BJ (cell line): ENCODE measurements at regions not wholly inside any gene's neighbourhood (a gene's known extent, or its start where the extent isn't known, plus 50 kb on each side); places are given as distances from the start of the nearest gene placed in this dataset.

Experiments used
- CTCF ChIA-PET: fragments of 350-600 bp; formaldehyde crosslinking; extraction: SDS; loops from one replicate; lab custom pipeline; 2021; ENCODE audit warnings: antibody characterized with exemption, inconsistent platforms; lab: Yijun Ruan, JAX
- POLR2A ChIA-PET: fragments of 300-600 bp; sonication (Branson Sonifier 250); formaldehyde crosslinking; extraction: SDS; loops from one replicate; lab custom pipeline; 2021; ENCODE audit warnings: antibody characterized with exemption; lab: Charles Lee
- DNase-seq: peaks from one replicate; pipeline ENCODE4 v3.0.0-alpha.2; 2011; ENCODE audit warnings: low read depth
- H3K27me3 ChIP-seq: 2 replicates; pipeline ENCODE4 v1.6.0; 2011; ENCODE audit warnings: low read length; ENCODE audit not compliant: control insufficient read depth, insufficient read depth
- H3K36me3 ChIP-seq: 2 replicates; pipeline ENCODE4 v1.5.1; 2011; ENCODE audit warnings: low read length; ENCODE audit not compliant: control insufficient read depth, insufficient read depth
- H3K4me3 ChIP-seq: 2 replicates; pipeline ENCODE4 v1.5.1; 2011; ENCODE audit warnings: low read depth, mild to moderate bottlenecking, control low read depth, low read length
- TF ChIP-seq, protein P1 (sequence below): IDR thresholded peaks from 2 replicates; pipeline ENCODE4 v1.5.1; 2011; ENCODE audit warnings: low read depth, mild to moderate bottlenecking, control low read depth, inconsistent platforms, low read length, moderate library complexity; ENCODE audit not compliant: insufficient read depth

- ChIA-PET POLR2A (no interaction called here), CTCF (interaction anchor here (1.0 to 1.8 kb wide), 3 partner anchors 9 to 17 kb away, joined by 3 to 5 read pairs (median 3); no protein-coding TSS in a partner anchor)
- Histone ChIP-seq H3K27me3 (no peaks in the 10 kb centered on the region), H3K36me3 (no peaks in the 10 kb centered on the region), H3K4me3 (no peak overlapping the region)
- TF ChIP-seq, protein P1, sequence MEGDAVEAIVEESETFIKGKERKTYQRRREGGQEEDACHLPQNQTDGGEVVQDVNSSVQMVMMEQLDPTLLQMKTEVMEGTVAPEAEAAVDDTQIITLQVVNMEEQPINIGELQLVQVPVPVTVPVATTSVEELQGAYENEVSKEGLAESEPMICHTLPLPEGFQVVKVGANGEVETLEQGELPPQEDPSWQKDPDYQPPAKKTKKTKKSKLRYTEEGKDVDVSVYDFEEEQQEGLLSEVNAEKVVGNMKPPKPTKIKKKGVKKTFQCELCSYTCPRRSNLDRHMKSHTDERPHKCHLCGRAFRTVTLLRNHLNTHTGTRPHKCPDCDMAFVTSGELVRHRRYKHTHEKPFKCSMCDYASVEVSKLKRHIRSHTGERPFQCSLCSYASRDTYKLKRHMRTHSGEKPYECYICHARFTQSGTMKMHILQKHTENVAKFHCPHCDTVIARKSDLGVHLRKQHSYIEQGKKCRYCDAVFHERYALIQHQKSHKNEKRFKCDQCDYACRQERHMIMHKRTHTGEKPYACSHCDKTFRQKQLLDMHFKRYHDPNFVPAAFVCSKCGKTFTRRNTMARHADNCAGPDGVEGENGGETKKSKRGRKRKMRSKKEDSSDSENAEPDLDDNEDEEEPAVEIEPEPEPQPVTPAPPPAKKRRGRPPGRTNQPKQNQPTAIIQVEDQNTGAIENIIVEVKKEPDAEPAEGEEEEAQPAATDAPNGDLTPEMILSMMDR: no peak
- no peak for DNase-seq
Observed at GRCh38 chr4:24298911-24299310, 285.4 kb downstream of the DHX15 start.

DNA sequence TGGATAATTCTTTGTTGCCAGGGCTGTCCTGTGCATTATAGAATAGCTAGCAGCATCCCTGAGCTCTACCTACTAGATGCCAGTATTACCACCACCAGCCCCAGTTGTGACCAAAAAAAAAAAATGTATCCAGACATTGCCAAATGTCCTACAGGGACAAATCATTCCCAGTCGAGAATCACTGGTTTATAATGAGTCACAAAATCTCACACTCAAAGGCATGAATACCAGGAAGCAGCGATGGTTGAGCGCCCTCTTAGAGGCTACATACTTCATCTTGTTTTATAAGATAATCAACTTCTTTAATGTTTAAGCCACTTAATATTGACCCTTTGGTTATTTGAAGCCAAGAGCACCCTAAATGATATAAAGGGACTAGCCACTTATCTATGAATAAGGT lies 297.3 kb downstream of the DHX15 start:
- H3K4me3 ChIP-seq: no peak overlapping the region
- no peaks in the 10 kb centered on the region for H3K36me3 ChIP-seq
- ChIA-PET POLR2A (no interaction called here), CTCF (interaction anchor here (1.4 to 1.9 kb wide), 2 partner anchors 13 to 16 kb away, joined by 4 to 5 read pairs; no protein-coding TSS in a partner anchor)
- no peaks in the 10 kb centered on the region for H3K27me3 ChIP-seq
- DNase-seq: no peak
- TF ChIP-seq, protein P1: no peak

DNA sequence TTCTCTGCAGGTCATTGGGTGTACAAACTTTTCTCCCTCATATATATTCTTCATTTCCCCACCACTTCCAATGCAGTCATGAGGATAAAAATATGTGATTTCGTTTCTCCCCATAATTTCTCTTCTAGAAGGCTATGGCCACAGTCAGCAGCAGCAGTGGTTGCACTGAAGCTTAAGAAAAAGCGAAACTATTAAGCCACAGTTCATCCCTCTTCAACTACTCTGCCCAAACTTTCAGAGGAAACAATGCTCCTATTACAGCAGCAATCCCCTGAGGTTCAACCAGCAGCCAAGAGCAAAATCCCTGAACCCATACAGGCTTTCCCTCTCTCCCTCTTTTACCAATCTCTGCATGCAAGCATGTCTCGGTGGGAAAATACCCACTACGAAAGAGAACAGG lies 298.6 kb downstream of the DHX15 start:
- POLR2A ChIA-PET: no interaction called here
- TF ChIP-seq, protein P1: no peak
- Histone ChIP-seq H3K27me3 (no peaks in the 10 kb centered on the region), H3K4me3 (no peak overlapping the region), H3K36me3 (no peaks in the 10 kb centered on the region)
- no peak for DNase-seq
- CTCF ChIA-PET: interaction anchor here (1.4 kb wide), 1 partner anchor 18 kb away, joined by 4 read pairs; no protein-coding TSS in a partner anchor

GRCh38 chr4:24282446-24282845 lies 301.9 kb downstream of the DHX15 start:
- DNase-seq: no peak
- H3K4me3 ChIP-seq: no peak overlapping the region
- no peaks in the 10 kb centered on the region for H3K36me3 ChIP-seq
- POLR2A ChIA-PET: no interaction called here
- no peaks in the 10 kb centered on the region for H3K27me3 ChIP-seq
- CTCF ChIA-PET: no interaction called here
- TF ChIP-seq, protein P1: no peak

DNA sequence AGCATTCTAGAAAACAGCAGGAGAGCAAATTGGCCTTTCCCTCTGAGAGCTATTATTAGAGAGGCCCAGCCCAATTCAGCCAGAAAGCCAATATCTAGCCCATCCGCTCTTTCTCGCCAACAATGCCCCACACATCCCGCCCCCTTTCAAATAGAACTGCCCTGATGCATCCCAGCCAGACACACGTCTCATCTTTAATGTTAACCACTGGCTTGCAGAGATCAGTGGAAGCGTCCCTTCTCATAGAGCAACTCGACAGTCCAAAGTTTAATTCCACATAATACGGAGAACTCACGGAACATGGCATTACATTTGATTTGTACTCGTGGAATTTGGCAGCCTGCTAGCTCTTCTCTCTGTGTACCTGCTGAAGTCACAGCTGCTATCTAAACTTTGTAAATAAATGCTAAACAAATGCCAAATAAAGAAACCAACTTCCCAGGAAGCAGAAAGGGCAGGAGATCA lies 304.4 kb downstream of the DHX15 start:
- Histone ChIP-seq H3K36me3 (no peaks in the 10 kb centered on the region), H3K27me3 (no peaks in the 10 kb centered on the region), H3K4me3 (no peak overlapping the region)
- POLR2A ChIA-PET: no interaction called here
- CTCF ChIA-PET: interaction anchor here (0.8 to 1.0 kb wide), 2 partner anchors 12 to 14 kb away, joined by 3 read pairs; no protein-coding TSS in a partner anchor
- TF ChIP-seq, protein P1: no peak
- DNase-seq: no peak
